GM18907 (cell line): ENCODE measurements at regions not wholly inside any gene's neighbourhood (a gene's known extent, or its start where the extent isn't known, plus 50 kb on each side); places are given as distances from the start of the nearest gene placed in this dataset.

Experiments
- ATAC-seq: cut with Tn5 transposase; IDR thresholded peaks from one replicate; pipeline ENCODE4 v1.9.1; 2021; ENCODE audit warnings: mild to moderate bottlenecking, moderate library complexity; ENCODE audit not compliant: unreplicated experiment

DNA sequence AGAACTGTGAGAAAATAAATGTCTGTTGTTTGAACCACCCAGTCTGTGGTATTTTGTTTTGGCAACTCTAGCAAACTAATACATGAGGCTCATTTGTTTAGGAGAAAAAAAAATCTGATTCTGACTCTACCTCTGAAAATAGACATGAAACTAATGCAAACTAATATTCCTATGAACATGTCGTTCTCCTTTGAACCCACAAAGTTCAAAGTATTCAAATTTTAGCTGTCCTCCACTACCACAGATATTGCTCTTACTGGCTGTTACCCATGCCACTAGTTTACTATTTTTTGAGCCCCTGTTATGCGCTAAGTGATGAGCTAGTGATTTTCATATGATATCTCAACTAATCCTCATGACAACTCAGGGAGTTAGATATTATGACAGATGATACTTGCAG lies 58.8 kb upstream of the ZNF804B start:
- ATAC-seq: no peak

GRCh38 chr7:88694207-88694606 lies 65.3 kb upstream of the ZNF804B start:
- ATAC-seq: no peak

DNA sequence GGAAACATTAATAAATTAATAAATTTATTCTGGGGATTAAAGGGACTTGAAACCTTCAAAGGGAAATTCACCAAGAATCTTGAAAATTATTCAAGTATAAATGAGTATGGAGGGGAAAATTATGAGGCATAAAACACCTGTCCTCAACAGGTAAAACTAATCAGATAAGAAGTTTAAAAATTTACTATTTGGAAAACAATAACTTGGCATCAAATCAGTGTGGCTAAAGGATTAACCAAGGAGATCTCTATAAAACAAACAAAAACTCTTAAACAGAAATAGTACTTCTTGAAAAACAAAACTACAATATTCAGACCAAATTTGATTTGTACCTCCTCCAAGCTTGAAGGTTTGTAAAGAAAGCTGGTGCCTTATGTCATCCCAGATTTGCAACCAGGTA lies 66.4 kb upstream of the ZNF804B start:
- ATAC-seq: no peak

DNA sequence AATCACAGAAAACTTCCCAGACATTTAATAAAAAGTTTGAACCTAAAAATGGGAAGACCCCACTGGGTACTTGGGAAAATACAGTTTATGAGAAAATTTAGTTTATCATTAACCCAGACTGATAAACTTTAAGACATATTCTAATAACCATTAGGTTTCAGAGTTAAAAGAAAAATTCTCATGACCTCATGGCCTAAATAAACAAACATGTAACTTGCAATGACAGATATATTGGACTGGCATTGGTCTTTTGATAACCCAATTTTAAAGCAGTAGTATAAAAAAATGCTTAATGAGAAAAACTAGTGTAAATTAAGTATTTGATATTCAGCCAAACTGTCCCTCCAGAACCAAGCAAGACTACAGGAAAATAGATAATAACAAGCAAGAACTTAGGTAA lies 67.0 kb upstream of the ZNF804B start:
- no peak for ATAC-seq

GRCh38 chr7:88689821-88690220 lies 69.7 kb upstream of the ZNF804B start:
- no peak for ATAC-seq

DNA sequence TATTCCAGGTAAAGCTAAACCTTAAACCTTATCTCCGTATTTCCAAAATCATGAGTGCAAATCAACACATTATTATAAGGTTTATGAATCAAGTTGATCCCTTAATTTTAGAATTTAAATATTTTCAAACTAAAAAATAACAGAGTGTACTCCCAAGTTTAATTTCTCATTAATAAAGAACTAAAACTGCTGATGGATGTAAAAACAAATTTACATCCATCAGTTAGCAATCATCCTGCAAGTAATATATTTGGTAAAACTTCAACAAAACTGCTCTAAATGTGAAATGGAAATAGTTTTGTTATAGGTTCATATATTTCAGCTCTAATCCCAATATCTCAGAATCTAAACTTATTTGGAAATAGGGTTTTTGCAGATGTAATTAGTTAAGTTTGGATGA lies 71.3 kb upstream of the ZNF804B start:
- ATAC-seq: no peak

GRCh38 chr7:88686468-88687229 lies 72.9 kb upstream of the ZNF804B start:
- ATAC-seq: no peak

GRCh38 chr7:88681682-88682081 lies 77.8 kb upstream of the ZNF804B start:
- ATAC-seq: no peak

- no peak for ATAC-seq
Measured at GRCh38 chr7:88670536-88670935, 89.0 kb upstream of the ZNF804B start.

GRCh38 chr7:88669913-88670312 lies 89.6 kb upstream of the ZNF804B start:
- ATAC-seq: no peak

DNA sequence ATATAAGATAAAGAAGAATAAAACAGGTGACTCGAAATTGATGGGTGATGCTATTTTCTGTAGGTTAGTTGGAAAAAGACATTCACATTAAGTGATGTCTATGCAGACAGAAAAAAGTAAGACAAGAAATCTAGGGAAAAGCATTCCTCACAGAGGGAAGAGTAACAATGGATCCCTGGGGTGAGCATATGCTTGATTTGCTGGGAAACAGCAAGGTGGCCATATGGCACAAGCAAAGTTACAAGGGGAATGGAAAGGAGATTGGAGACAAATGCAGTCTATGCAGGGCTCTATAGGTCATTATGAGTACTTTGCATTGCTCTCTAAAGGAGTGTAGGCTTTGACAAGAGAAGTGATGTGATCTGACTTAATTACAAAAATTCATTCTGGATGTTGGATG lies 90.9 kb upstream of the ZNF804B start:
- no peak for ATAC-seq

DNA sequence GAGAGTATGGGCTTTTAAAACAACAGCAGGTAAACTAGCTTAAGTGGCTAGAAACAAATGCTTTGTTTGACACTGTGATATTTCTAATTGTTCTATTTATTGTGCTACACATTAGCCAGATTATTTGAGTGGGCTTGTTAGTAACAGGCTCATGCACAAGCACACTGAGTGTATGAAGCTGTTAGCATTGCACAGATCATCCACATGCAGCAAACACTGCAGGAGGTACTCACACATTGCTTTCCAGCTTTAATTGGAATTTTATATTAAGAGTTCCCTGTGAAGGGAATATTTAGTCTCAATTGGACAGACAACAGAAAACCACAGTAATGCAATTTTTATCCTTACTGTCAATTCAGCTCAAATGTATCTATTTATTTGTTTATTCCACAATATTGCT lies 92.9 kb upstream of the ZNF804B start:
- no peak for ATAC-seq

- no peak for ATAC-seq
Measured at GRCh38 chr7:88665892-88666514, 93.5 kb upstream of the ZNF804B start.

- ATAC-seq: no peak
Measured at GRCh38 chr7:88664630-88665233, 94.8 kb upstream of the ZNF804B start.

DNA sequence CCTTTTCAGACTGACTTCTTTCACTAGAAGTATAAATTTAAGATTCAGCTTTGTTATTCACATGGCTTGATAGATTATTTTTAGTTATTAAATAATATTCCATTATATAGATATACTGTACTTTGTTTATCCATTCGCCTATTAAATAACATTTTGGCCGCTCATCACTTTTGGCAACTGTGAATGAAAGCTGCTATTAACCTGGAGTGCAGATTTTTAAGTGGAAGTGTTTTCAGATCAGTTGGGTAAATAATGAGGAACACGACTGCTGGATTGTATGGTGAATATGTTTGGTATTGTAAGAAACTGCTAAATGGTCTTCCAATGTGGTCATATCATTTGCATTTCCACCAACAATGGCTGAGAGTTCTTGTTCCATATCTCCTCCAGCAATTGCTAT lies 97.6 kb upstream of the ZNF804B start:
- no peak for ATAC-seq

GRCh38 chr7:88647825-88648224 lies 111.7 kb upstream of the ZNF804B start:
- no peak for ATAC-seq

- ATAC-seq: no peak
Measured at GRCh38 chr7:88638583-88638982, 120.9 kb upstream of the ZNF804B start.

GRCh38 chr7:88637795-88638194 lies 121.7 kb upstream of the ZNF804B start:
- no peak for ATAC-seq

- no peak for ATAC-seq
Measured at GRCh38 chr7:88635149-88635548, 124.4 kb upstream of the ZNF804B start.

GRCh38 chr7:88629559-88629958 lies 129.9 kb upstream of the ZNF804B start:
- no peak for ATAC-seq

GRCh38 chr7:88628363-88629085 lies 131.0 kb upstream of the ZNF804B start:
- peak; percentile 100 for ATAC-seq

GRCh38 chr7:88617185-88617584 lies 142.3 kb upstream of the ZNF804B start:
- no peak for ATAC-seq
